ENCODE measurements at regions not wholly inside any gene's neighbourhood (a gene's known extent, or its start where the extent isn't known, plus 50 kb on each side); places are given as distances from the start of the nearest gene placed in this dataset.

GRCh38 chr2:187105218-187105617 lies 256.2 kb upstream of the ZSWIM2 start:
- no peak for TF ChIP-seq POLR2A (IDR thresholded peaks at IDR 0.05)
- TF ChIP-seq, protein P1, sequence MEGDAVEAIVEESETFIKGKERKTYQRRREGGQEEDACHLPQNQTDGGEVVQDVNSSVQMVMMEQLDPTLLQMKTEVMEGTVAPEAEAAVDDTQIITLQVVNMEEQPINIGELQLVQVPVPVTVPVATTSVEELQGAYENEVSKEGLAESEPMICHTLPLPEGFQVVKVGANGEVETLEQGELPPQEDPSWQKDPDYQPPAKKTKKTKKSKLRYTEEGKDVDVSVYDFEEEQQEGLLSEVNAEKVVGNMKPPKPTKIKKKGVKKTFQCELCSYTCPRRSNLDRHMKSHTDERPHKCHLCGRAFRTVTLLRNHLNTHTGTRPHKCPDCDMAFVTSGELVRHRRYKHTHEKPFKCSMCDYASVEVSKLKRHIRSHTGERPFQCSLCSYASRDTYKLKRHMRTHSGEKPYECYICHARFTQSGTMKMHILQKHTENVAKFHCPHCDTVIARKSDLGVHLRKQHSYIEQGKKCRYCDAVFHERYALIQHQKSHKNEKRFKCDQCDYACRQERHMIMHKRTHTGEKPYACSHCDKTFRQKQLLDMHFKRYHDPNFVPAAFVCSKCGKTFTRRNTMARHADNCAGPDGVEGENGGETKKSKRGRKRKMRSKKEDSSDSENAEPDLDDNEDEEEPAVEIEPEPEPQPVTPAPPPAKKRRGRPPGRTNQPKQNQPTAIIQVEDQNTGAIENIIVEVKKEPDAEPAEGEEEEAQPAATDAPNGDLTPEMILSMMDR (IDR thresholded peaks at IDR 0.05 in 8 of 11, conservative IDR thresholded peaks at IDR 0.05 in 3 of 11): no peak
- no peak for TF ChIP-seq POLR2AphosphoS5 (IDR thresholded peaks at IDR 0.05)

Measured in spleen (tissue), 7 donors.